B cell (primary cell): ENCODE measurements at regions not wholly inside any gene's neighbourhood (a gene's known extent, or its start where the extent isn't known, plus 50 kb on each side); places are given as distances from the start of the nearest gene placed in this dataset.

Experiments used
- CTCF ChIP-seq: fragments of 200-600 bp; IDR thresholded peaks from one replicate; pipeline ENCODE4 v1.8.0; 2022; ENCODE audit warnings: antibody characterized with exemption, mild to moderate bottlenecking
- EZH2 ChIP-seq: IDR thresholded peaks from 2 replicates; pipeline ENCODE4 v1.6.1; 2012; ENCODE audit warnings: borderline replicate concordance, low read depth, mild to moderate bottlenecking, moderate library complexity, low read length; ENCODE audit not compliant: insufficient read depth, poor library complexity, severe bottlenecking

- TF ChIP-seq CTCF (no peak), EZH2 (no peak)
These were observed 1222.3 kb upstream of the SEL1L start for GRCh38 chr14:82755923-82756322.
